Suprapubic skin (tissue), 3 donors: ENCODE measurements at regions not wholly inside any gene's neighbourhood (a gene's known extent, or its start where the extent isn't known, plus 50 kb on each side); places are given as distances from the start of the nearest gene placed in this dataset.
"Not testable (repeated sequence)": the region's sequence is repeated elsewhere in the genome, so short reads cannot be mapped to it uniquely, and the experiment has no call there.

Experiments
- POLR2AphosphoS5 ChIP-seq, 3 donors: sonication (generic); formaldehyde crosslinking; IDR thresholded peaks; one replicate each; pipeline ENCODE4 v1.6.1; 2017; ENCODE audit warnings: antibody characterized with exemption in 3 of 3
- TF ChIP-seq, protein P1 (sequence below), 2 donors: fragments of 200-600 bp in 1 of 2; fragments of 450-650 bp in 1 of 2; sonication (generic) in 1 of 2; IDR thresholded peaks; one replicate each; pipeline ENCODE4 v1.5.1; 2016 to 2019; ENCODE audit warnings: antibody characterized with exemption in 2 of 2, mild to moderate bottlenecking in 1 of 2, moderate library complexity in 1 of 2

DNA sequence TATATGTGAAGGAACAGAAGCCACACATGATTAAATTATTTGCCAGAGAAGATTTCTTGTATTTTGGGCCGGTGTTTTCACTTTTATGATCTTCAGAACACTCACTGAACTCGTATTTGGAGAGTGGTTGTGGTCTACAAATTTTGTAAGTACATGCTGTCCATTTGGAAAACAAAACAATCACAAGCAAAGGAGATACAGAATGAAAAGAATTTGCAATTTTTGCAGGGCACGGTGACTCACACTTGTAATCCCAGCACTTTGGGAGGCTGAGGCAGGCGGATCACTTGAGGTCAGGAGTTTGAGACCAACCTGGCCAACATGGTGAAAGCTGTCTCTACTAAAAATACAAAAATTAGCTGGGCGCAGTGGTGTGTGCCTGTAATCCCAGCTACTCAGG is 282.0 kb downstream of the C1D start:
- TF ChIP-seq, protein P1, sequence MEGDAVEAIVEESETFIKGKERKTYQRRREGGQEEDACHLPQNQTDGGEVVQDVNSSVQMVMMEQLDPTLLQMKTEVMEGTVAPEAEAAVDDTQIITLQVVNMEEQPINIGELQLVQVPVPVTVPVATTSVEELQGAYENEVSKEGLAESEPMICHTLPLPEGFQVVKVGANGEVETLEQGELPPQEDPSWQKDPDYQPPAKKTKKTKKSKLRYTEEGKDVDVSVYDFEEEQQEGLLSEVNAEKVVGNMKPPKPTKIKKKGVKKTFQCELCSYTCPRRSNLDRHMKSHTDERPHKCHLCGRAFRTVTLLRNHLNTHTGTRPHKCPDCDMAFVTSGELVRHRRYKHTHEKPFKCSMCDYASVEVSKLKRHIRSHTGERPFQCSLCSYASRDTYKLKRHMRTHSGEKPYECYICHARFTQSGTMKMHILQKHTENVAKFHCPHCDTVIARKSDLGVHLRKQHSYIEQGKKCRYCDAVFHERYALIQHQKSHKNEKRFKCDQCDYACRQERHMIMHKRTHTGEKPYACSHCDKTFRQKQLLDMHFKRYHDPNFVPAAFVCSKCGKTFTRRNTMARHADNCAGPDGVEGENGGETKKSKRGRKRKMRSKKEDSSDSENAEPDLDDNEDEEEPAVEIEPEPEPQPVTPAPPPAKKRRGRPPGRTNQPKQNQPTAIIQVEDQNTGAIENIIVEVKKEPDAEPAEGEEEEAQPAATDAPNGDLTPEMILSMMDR (IDR thresholded peaks at IDR 0.05): not testable (repeated sequence)
- TF ChIP-seq POLR2AphosphoS5 (IDR thresholded peaks at IDR 0.05): not testable (repeated sequence)
